Renal cortical epithelial cell (primary cell): ENCODE measurements at regions not wholly inside any gene's neighbourhood (a gene's known extent, or its start where the extent isn't known, plus 50 kb on each side); places are given as distances from the start of the nearest gene placed in this dataset.
"Not testable (repeated sequence)": the region's sequence is repeated elsewhere in the genome, so short reads cannot be mapped to it uniquely, and the experiment has no call there.

Source experiments
- DNase-seq: peaks from one replicate; pipeline ENCODE4 v3.0.0-alpha.2; 2011; ENCODE audit warnings: low read depth

- DNase-seq: no peak
Observed at GRCh38 chr11:42975180-42975529, 336.6 kb upstream of the API5 start.

GRCh38 chr11:42976636-42977217 lies 335.1 kb upstream of the API5 start:
- DNase-seq: no peak

GRCh38 chr11:42992594-42992993 lies 319.2 kb upstream of the API5 start:
- DNase-seq: no peak

- no peak for DNase-seq
Observed at GRCh38 chr11:42996421-42997307, 315.1 kb upstream of the API5 start.

GRCh38 chr11:43004879-43005278 lies 306.9 kb upstream of the API5 start:
- DNase-seq: not testable (repeated sequence)

- no peak for DNase-seq
Observed at GRCh38 chr11:43010042-43010441, 301.8 kb upstream of the API5 start.

GRCh38 chr11:43012606-43013005 lies 299.2 kb upstream of the API5 start:
- DNase-seq: no peak

GRCh38 chr11:43021466-43021865 lies 290.3 kb upstream of the API5 start:
- DNase-seq: no peak

GRCh38 chr11:43034341-43034740 lies 277.5 kb upstream of the API5 start:
- no peak for DNase-seq

- no peak for DNase-seq
Observed at GRCh38 chr11:43035086-43035485, 276.7 kb upstream of the API5 start.

GRCh38 chr11:43053638-43054412 lies 258.0 kb upstream of the API5 start:
- no peak for DNase-seq

GRCh38 chr11:43067681-43068080 lies 244.1 kb upstream of the API5 start:
- no peak for DNase-seq

- DNase-seq: no peak
Observed at GRCh38 chr11:43071338-43071737, 240.5 kb upstream of the API5 start.

GRCh38 chr11:43072096-43072495 lies 239.7 kb upstream of the API5 start:
- no peak for DNase-seq

- no peak for DNase-seq
Observed at GRCh38 chr11:43072911-43073310, 238.9 kb upstream of the API5 start.

GRCh38 chr11:43074810-43075209 lies 237.0 kb upstream of the API5 start:
- no peak for DNase-seq

GRCh38 chr11:43101113-43101512 lies 210.7 kb upstream of the API5 start:
- no peak for DNase-seq

GRCh38 chr11:43116071-43116470 lies 195.7 kb upstream of the API5 start:
- no peak for DNase-seq

- DNase-seq: no peak
Observed at GRCh38 chr11:43119275-43119970, 192.4 kb upstream of the API5 start.

GRCh38 chr11:43122546-43122945 lies 189.2 kb upstream of the API5 start:
- DNase-seq: no peak

- DNase-seq: no peak
Observed at GRCh38 chr11:43123443-43123842, 188.4 kb upstream of the API5 start.

- no peak for DNase-seq
Observed at GRCh38 chr11:43124272-43124935, 187.4 kb upstream of the API5 start.
